Bone marrow (tissue), 2 donors: ENCODE measurements at regions not wholly inside any gene's neighbourhood (a gene's known extent, or its start where the extent isn't known, plus 50 kb on each side); places are given as distances from the start of the nearest gene placed in this dataset.
"Not testable (repeated sequence)": the region's sequence is repeated elsewhere in the genome, so short reads cannot be mapped to it uniquely, and the experiment has no call there.

Experiments used
- DNase-seq, 2 donors: peaks; one replicate each; lab custom pipeline; 2025; lab: John Stamatoyannopoulos, UW

DNA sequence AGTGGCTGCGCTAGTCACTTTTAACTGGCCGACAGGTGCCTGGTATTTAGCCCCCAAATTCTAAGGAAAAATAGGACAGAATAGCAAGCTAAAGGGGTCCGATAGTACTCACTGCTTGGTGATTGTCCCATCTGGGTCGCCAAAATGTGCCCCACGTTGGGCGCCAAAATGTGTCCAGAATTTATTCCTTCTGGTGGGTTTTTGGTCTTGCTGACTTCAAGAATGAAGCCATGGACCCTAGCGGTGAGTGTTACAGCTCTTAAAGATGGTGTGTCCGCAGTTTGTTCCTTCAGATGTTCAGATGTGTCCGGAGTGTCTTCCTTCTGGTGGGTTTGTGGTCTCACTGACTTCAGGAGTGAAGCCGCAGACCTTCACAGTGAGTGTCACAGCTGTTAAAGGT, 144.8 kb upstream of the XIRP2 start:
- DNase-seq: not testable (repeated sequence)

DNA sequence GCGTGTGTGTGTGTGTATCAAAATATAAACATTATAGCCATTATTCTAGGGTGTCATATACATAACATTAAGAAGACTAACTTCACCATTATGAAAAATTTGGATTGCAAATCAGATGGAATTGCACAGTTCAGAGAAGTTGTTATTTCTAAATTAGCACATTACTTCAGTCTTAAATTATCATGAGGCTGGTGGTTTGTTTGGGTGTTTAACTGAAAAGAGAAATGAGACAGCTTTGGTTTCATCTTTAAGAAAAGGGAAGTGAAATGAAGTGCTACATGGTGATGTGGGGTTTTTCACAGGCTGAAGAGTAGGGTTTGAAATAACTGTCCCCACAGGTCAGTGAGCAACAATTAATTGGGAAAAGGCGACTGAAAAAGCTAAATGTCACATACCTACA, 161.2 kb upstream of the XIRP2 start:
- DNase-seq: peak in 1 of 2 donors; percentile 36

DNA sequence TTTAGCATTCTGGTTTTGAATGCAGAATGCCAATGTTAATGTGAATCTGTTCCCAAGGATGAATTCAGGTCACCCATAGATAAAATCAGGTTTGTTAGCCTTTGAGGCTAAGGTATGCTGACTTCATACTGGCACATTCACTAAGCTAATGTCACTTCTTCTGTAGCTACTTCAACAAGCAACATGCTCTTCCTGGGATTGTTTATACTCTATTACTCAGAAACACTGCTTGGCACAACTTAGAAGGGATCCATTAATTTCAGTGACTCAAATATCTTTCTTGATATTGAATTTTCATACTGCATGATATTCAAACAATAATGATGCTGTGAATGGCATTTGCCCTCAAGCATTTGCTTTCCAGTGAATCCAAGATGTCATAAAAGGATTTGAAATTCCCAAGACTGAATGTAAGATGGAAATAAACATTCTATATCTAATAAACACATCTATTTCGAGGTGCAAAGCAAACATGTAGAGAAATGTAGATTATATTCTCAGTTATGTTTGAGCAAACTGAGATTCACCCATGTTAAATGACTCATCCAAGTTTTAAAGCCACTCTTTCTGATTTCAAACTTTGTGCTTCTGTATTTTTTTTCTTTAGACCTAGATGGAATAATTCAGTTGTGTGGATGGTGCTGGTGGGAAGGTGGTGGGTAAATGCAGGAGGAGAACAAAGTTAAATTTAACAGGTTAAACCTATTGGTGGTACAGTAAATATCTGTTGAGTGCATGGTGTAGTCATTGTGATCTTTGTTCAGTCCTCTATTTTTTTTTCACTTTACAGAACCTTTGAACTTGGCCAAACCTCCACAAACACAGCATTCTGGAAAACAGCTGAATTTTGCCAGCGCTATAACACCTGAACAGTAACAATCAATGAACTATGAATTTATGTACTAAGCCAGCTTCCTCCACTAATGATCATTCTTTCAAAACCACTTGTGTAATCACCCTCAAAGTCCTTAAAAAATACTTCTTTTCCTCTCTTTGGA, 162.1 kb upstream of the XIRP2 start:
- no peak for DNase-seq

DNA sequence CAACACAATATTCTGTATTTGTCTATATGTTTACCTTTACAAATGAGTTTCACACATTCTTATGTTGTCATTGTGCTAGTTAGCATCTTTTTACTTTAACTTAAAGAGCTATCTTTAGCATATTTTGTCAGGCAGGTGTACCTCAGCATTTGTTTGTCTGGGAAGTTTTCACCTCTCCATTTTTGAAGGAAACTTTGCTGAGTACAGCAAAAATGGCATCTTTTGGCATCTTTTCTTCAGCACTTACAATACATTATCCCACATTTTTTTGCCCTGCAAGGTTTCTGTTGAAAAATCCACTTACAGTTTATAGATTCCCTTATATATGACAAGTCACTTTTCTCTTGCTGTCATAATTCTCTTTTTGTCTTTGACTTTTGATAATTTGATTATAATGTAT, 171.3 kb upstream of the XIRP2 start:
- no peak for DNase-seq

DNA sequence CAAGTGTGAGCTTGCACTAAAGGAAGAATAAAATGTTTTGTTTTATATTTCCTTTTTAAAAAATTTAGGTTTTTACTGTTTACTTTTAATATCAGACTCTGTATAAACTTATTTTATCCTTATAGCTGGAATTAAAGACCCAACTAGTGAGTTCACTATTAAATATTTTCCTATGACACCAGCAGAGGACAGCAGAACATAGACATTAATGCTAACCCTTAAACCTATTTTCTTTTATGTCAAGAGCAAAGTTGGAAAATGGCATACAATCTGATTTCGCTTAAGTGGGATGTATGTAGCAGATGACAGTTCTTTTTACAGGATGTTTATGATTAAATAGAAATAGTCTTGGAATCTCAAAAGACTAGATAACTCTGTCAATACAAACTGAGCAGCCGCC, 188.2 kb upstream of the XIRP2 start:
- peak in 1 of 2 donors; percentile 1 for DNase-seq

- no peak for DNase-seq
Measured at GRCh38 chr2:166695154-166695553, 193.1 kb upstream of the XIRP2 start.

DNA sequence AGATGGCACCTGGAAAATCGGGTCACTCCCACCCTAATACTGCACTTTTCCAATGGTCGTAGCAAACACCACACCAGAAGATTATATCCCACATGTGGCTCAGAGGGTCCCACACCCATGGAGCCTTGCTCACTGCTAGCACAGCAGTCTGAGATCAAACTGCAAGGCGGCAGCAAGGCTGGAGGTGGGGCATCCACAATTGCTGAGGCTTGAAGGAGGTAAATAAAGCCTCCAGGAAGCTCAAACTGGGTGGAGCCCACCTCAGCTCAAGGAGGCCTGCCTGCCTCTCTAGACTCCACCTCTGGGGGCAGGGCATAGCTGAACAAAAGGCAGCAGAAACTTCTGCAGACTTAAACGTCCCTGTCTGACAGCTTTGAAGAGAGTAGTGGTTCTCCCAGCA, 192.0 kb upstream of the SCN7A start:
- not testable (repeated sequence) for DNase-seq

GRCh38 chr2:166677996-166678395, 183.9 kb upstream of the SCN7A start:
- DNase-seq: no peak

DNA sequence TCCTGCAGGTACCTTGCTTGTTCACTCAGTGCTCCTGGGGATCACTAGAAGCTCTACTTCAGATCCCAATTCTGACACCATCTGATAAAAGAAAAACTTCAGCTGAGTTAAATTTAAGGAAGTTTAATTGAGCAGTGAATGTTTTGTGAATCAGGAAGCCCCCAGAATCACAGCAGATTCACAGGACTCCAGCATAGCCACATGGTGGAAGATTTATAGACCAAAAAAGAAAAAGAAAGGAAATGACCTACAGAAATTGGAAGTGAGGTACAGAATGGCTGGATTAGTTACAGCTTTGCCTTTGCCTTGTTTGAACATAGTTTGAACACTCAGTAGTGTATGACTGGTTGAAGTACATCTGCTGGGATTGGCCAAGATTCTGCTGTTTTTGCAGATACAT, 182.7 kb upstream of the SCN7A start:
- DNase-seq: no peak

- DNase-seq: no peak
Measured at GRCh38 chr2:166675553-166675952, 181.5 kb upstream of the SCN7A start.

DNA sequence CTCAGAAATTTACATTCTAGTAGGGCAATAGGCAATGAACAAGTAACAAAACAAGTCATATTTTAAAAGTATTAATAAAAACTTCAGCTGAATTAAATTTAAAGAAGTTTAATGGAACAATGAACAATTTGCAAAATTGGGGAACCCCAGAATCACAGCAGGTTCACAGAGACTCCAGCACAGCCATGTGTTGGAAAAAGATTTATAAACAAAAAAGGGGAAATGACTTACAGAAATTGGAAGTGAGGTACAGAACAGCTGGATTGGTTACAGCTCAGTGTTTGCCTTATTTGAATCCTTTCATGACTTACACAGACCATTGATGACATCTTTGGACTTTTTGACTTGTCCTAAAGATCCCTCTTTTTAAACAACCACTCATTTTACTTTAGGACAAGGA, 179.9 kb upstream of the SCN7A start:
- no peak for DNase-seq

DNA sequence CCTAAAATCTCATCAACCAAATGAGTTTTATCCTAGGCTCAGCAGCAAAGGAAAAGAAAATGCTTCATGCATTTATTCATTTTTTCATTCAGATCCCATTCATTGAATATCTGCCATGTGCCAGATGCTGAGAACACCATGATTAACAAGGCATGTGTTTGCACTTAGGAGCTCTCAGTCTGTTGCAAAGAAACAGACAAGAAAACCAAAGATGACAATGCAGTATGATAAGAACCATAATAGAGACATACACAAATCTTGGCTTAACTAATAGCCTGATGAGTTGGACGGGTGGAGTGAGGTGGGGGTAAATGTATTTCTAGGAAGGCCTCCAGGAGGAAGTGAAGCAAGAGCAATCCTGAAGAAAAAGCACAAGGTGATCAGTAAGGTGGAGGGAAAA, 177.8 kb upstream of the SCN7A start:
- DNase-seq: no peak

- DNase-seq: no peak
Measured at GRCh38 chr2:166671235-166671634, 177.2 kb upstream of the SCN7A start.

GRCh38 chr2:166665991-166666940, 172.2 kb upstream of the SCN7A start:
- no peak for DNase-seq

DNA sequence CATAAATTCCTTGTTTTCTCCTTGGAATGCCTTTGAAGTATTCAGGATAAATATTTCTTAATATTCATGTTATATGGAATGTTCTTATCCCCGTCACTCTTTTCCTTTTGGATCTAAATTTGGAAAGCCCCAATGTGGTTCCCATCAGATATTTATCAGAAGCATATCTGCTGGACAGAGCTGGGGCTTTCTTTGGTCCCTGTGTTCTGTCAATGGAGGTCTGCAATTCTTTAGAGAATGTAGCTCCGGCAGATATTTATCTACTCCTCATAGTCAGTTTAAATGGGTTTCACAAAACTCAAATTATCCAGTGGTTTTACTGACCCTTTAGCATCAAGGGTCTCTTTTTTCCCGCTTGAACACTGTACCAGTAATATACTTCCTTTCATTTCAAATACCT, 167.8 kb upstream of the SCN7A start:
- no peak for DNase-seq

DNA sequence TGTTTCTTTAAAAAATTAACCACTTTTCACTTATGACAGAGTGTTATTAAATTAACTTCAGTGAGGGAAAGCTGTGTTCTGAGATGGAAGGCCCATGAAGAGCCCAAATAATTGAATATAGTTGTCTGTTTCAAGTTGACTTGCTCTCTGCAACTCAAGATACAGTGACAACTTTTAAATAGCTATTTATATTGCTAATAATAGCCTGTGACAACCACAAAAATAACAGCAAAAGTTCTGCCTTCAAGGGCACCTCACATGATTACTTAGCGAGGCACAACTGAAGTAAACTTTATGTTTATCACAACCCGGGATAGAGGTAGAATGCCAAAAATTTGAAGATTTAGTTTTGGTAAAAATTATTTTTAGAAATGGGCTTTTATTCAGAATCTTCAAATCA, 167.3 kb upstream of the SCN7A start:
- no peak for DNase-seq

DNA sequence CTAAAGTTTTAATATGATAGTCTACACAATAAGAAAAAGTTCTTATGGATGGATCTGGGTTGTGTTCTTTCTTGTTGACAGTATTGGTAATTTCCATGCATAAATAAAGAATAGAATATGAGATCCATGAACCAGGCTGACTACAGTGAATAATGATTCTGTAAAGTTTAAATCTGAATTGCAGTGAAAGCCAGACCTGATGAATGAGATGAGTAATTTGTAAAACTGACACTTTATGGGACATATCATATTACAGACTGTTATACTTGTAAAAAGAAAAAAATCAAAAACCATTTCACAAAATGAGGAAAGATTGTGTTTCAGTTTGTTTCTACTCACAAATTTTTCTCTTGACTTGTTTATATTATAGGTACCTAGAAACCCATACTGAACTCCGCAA, 164.9 kb upstream of the SCN7A start:
- DNase-seq: no peak

DNA sequence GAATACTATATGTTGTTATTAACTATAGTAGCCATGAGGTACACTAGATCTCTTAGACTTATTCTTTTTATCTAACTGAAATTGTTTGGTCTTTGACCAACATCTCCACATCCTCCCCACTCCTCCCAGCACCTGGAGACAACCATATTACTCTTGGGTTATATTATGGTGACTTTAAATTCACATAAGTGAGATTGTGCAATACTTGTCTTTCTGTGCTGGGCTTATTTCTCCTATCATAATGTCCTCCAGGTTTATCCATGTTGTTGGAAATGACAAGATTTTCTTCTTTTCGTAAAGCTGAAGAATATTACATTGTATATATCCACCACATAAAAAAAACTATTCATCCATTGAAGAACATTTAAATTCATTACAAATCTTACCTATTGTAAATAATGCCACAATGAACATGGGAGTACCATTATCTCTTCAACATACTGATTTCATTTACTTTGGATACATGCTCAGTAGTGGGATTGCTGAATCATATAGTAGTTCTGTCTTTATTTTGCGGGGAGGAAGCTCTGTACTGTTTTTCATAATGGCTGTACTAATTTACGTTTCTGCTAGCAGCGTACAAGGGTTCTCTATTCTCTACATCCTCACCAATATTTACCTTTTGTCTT, 159.2 kb upstream of the SCN7A start:
- DNase-seq: no peak

DNA sequence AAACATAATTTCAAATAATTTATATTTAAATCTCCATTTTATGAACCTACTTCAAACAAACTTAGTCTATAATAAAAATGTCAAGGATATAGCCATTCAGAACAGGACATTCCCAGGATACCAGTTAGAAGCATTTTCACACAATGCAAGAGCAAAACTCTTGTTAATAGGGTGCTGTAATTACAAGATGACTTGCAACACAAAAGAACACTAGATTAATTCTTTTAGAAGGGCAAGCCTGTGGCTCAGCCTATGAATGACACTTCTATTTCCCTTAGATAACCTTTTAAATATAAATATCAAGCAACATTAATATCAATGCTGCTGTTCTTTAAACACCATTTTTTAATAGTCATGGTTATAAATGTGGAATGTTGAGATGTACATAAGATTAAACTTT, 157.9 kb upstream of the SCN7A start:
- no peak for DNase-seq

DNA sequence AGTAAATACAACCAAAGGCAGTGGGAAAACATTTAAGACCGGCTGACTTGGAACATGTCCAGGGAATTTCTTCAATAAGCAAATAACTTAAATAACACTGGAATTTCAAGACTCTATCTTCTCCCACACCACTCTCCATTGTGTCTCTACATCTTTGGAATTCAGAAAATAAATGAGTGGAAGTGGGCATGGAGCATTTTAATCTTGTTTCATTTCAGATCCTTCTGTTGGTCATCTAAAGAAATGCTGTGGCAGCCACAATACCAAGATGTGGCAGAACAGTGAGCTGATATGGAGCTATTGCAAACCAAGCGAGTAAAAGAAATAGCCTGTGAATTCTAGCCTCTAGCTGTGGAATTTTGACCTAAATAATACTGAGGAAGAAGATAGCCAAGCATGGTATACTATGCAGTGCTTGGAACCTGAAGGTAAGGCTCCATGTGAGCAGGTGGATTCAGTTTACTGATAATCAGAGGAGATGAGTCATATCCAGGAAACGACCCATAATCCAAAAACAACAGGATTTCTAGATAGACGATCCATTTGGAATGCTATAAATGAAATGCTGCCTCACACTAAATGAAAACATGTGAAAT, 157.1 kb upstream of the SCN7A start:
- no peak for DNase-seq

- no peak for DNase-seq
Measured at GRCh38 chr2:166647935-166648334, 153.9 kb upstream of the SCN7A start.

GRCh38 chr2:166643980-166644379, 149.9 kb upstream of the SCN7A start:
- no peak for DNase-seq
